ENCODE measurements at regions not wholly inside any gene's neighbourhood (a gene's known extent, or its start where the extent isn't known, plus 50 kb on each side); places are given as distances from the start of the nearest gene placed in this dataset.

DNA sequence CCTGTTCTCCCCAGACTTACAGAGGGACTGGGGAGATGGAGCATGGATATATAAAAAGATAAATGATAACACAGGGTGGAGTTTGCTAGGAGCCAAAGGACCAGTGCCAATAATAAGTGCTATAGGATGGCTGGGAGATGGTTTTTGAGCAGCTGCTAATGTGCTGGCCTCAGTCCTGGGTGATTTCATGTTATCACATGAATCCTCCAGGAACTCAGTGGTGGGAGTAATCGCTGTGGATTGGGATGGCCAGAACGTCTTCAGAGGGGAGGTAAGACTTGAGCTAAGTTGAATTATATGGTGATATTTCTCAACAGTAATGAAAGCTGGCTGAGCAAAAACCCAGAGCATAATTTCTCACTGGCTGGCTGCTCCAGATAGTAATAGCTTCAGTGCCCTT lies 441.4 kb downstream of the SLC4A3 start:
- TF ChIP-seq PHF21A (IDR thresholded peaks at IDR 0.05; ENCODE audit: borderline replicate concordance, low read depth) (no peak), EZH2 (IDR thresholded peaks at IDR 0.05; ENCODE audit: borderline replicate concordance, low read depth, low read length) (no peak), RBM22 (IDR thresholded peaks at IDR 0.05; ENCODE audit: low read depth, low read length, poor library complexity, severe bottlenecking) (no peak), PTBP1 (IDR thresholded peaks at IDR 0.05; ENCODE audit: low read depth, low read length) (no peak), YY1 (IDR thresholded peaks at IDR 0.05; ENCODE audit: borderline replicate concordance in 1 of 3, control insufficient read depth in 1 of 3, extremely low read depth in 1 of 3, insufficient read depth in 3 of 3, insufficient read length in 1 of 3, insufficient replicate concordance in 2 of 3, low read depth in 1 of 3, low read length in 2 of 3) (no peak), CC2D1A (IDR thresholded peaks at IDR 0.05) (no peak)
- TF ChIP-seq, protein P1, sequence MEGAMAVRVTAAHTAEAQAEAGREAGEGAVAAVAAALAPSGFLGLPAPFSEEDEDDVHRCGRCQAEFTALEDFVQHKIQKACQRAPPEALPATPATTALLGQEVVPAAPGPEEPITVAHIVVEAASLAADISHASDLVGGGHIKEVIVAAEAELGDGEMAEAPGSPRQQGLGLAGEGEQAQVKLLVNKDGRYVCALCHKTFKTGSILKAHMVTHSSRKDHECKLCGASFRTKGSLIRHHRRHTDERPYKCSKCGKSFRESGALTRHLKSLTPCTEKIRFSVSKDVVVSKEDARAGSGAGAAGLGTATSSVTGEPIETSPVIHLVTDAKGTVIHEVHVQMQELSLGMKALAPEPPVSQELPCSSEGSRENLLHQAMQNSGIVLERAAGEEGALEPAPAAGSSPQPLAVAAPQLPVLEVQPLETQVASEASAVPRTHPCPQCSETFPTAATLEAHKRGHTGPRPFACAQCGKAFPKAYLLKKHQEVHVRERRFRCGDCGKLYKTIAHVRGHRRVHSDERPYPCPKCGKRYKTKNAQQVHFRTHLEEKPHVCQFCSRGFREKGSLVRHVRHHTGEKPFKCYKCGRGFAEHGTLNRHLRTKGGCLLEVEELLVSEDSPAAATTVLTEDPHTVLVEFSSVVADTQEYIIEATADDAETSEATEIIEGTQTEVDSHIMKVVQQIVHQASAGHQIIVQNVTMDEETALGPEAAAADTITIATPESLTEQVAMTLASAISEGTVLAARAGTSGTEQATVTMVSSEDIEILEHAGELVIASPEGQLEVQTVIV (CRISPR knock-in tag; IDR thresholded peaks at IDR 0.05; ENCODE audit: borderline replicate concordance) = no peak

Data from K562 (cell line).